ENCODE measurements at regions not wholly inside any gene's neighbourhood (a gene's known extent, or its start where the extent isn't known, plus 50 kb on each side); places are given as distances from the start of the nearest gene placed in this dataset.
"Not testable (repeated sequence)": the region's sequence is repeated elsewhere in the genome, so short reads cannot be mapped to it uniquely, and the experiment has no call there.

DNA sequence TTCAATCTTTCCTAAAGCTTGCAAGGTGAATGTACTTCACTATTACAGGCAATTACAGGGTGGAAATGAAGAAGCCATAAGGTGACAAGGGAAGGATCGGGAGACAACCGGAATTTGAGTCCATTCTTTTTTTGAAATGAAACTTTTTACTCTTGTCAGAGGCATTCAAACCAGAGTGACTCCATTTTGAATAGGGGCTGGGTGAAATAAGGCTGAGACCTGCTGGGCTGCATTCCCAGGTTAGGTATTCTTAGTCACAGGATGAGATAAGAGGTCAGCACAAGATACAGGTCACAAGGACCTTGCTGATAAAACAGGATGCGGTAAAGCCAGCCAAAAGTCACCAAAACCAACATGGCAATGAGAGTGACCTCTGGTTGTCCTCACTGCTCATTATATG lies 363.3 kb downstream of the TYW1 start:
- TF ChIP-seq, protein P1, sequence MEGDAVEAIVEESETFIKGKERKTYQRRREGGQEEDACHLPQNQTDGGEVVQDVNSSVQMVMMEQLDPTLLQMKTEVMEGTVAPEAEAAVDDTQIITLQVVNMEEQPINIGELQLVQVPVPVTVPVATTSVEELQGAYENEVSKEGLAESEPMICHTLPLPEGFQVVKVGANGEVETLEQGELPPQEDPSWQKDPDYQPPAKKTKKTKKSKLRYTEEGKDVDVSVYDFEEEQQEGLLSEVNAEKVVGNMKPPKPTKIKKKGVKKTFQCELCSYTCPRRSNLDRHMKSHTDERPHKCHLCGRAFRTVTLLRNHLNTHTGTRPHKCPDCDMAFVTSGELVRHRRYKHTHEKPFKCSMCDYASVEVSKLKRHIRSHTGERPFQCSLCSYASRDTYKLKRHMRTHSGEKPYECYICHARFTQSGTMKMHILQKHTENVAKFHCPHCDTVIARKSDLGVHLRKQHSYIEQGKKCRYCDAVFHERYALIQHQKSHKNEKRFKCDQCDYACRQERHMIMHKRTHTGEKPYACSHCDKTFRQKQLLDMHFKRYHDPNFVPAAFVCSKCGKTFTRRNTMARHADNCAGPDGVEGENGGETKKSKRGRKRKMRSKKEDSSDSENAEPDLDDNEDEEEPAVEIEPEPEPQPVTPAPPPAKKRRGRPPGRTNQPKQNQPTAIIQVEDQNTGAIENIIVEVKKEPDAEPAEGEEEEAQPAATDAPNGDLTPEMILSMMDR (IDR thresholded peaks at IDR 0.05; ENCODE audit: insufficient read depth, low read length, poor library complexity, severe bottlenecking): no peak
- Histone ChIP-seq H3K27me3 (ENCODE audit: control insufficient read depth, insufficient read depth, low read length) (peaks cover 5% of the 10 kb centered on the region), H3K36me3 (ENCODE audit: control insufficient read depth, insufficient read depth, low read length) (no peaks in the 10 kb centered on the region), H3K4me3 (ENCODE audit: low read depth, low read length) (no peak overlapping the region)
- no peak for DNase-seq (ENCODE audit: low read depth)

DNA sequence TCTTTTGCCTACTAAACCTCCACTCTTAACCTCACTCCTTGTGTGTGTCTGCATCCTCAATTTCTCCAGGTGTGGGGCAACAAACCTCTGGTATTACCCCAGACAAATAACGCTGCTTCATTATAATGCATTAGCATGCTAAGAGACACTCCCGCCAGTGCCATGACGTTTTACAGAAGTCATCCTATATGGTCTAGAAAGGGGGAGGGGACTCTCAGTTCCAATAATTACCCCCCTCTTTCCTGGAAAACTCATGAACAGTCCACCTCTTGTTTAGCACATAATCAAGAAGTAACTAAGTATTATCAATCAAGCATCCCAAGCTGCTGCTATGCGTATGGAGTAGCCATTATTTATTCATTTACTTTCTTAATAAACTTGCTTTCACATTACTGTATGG lies 364.5 kb downstream of the TYW1 start:
- peaks cover 5% of the 10 kb centered on the region for H3K27me3 ChIP-seq (ENCODE audit: control insufficient read depth, insufficient read depth, low read length)
- no peak overlapping the region for H3K4me3 ChIP-seq (ENCODE audit: low read depth, low read length)
- TF ChIP-seq, protein P1 (IDR thresholded peaks at IDR 0.05; ENCODE audit: insufficient read depth, low read length, poor library complexity, severe bottlenecking): no peak
- H3K36me3 ChIP-seq (ENCODE audit: control insufficient read depth, insufficient read depth, low read length): no peaks in the 10 kb centered on the region
- DNase-seq (ENCODE audit: low read depth): no peak

DNA sequence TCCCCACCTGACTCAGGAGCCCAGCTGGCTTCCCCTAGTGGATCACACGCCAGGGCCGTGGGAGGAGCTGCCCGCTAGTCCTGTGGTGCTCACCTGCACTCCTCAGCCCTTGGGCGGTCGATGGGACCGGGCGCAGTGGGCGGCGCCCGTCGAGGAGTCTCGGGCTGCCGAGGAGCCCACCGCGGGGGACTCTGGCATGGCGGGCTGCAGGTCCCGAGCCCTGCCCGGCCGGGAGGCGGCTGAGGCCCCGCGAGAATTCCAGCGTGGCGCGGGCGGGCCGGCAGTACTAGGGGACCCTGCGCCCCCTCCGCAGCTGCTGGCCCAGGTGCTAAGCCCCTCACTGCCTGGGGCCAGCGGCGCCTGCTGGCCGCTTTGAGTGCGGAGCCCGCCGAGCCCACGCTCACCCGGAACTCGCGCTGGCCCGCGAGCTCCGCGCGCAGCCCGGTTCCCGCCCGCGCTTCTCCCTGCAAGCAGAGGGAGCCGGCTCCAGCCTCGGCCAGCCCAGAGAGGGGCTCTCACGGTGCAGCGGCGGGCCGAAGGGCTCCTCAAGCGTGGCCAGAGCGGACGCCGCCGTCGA lies 367.9 kb downstream of the TYW1 start:
- TF ChIP-seq, protein P1 (IDR thresholded peaks at IDR 0.05; ENCODE audit: insufficient read depth, low read length, poor library complexity, severe bottlenecking): no peak
- Histone ChIP-seq H3K4me3 (ENCODE audit: low read depth, low read length) (no peak overlapping the region), H3K36me3 (ENCODE audit: control insufficient read depth, insufficient read depth, low read length) (no peaks in the 10 kb centered on the region), H3K27me3 (ENCODE audit: control insufficient read depth, insufficient read depth, low read length) (peaks cover 5% of the 10 kb centered on the region)
- DNase-seq (ENCODE audit: low read depth): no peak

DNA sequence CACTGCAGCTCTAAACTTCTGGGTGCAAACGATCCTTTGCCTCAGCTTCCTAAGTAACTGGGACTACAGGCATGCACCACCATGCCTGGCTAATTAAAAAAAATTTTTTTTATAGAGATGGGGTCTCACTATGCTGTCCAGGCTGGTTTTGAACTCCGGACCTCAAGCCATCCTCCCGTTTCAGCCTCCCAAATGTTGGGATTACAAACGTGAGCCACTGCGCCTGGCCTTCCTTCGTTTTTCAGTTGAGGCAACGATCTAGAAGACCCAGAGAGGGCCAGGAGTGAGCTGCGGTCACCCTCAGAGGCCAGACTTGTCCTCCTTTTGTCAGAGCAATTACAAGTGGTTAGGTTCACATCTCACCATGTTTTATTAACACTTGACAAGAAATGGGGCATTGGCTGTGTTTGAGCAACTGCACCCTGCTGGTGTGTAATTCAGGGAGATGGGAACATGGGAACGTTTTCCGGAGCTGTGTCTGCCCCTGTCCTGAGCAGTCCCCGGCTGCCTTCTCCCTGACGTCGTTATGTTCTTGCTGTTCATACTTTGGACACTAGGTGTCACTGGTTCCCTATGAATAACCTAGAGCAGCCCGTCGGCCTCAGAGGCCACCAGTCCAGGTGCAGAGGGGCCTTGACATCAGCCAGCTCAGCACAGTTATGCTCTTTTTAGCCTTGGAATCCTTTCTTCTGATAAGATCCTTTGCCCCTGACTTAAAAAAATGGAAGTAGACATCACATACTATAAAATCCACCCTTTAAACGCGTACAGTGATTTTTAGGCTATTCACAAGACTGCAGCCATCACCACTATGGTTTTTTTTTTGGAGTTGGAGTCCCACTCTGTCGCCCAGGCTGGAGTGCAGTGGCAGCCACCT lies 375.0 kb downstream of the TYW1 start:
- peak; percentile 18 for DNase-seq (ENCODE audit: low read depth)
- H3K4me3 ChIP-seq (ENCODE audit: low read depth, low read length): no peak overlapping the region
- no peaks in the 10 kb centered on the region for H3K36me3 ChIP-seq (ENCODE audit: control insufficient read depth, insufficient read depth, low read length)
- no peaks in the 10 kb centered on the region for H3K27me3 ChIP-seq (ENCODE audit: control insufficient read depth, insufficient read depth, low read length)
- TF ChIP-seq, protein P1 (IDR thresholded peaks at IDR 0.05; ENCODE audit: insufficient read depth, low read length, poor library complexity, severe bottlenecking): peak; percentile 70

DNA sequence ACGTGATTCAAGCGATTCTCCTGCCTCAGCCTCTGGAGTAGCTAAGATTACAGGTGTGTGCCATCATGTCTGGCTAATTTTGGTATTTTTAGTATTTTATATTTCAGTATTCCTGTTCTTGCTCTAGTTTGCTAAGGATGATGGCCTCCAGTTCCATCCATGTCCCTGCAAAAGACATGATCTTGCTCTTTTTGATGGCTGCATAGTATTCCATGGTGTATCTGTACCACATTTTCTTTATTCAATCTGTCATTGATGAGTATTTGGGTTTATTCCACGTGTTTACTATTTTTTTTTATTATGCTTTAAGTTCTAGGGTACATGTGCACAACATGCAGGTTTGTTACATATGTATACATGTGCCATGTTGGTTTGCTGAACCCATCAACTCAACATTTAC lies 376.8 kb downstream of the TYW1 start:
- not testable (repeated sequence) for H3K4me3 ChIP-seq (ENCODE audit: low read depth, low read length); DNase-seq (ENCODE audit: low read depth); H3K27me3 ChIP-seq (ENCODE audit: control insufficient read depth, insufficient read depth, low read length); H3K36me3 ChIP-seq (ENCODE audit: control insufficient read depth, insufficient read depth, low read length)

DNA sequence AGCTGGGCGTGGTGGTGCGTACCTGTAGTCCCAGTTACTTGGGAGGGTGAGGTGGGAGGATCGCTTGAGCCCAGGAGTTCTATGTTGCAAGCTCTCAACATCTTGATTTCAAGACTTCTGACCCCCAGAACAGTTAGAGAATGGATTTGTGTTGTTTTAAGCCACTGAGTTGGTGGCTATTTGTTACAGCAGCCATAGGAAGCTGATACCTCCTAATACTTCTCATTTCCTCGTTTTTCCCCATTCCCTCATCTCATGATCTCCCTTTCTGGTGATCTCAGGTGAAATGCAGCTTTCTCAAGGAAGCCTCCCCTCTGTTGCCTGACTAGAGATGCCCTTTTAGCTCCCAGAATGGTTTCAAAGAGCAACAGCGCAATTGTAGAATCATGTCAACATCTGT lies 378.8 kb downstream of the TYW1 start:
- H3K36me3 ChIP-seq (ENCODE audit: control insufficient read depth, insufficient read depth, low read length): no peaks in the 10 kb centered on the region
- H3K4me3 ChIP-seq (ENCODE audit: low read depth, low read length): no peak overlapping the region
- H3K27me3 ChIP-seq (ENCODE audit: control insufficient read depth, insufficient read depth, low read length): no peaks in the 10 kb centered on the region
- TF ChIP-seq, protein P1 (IDR thresholded peaks at IDR 0.05; ENCODE audit: insufficient read depth, low read length, poor library complexity, severe bottlenecking): no peak
- DNase-seq (ENCODE audit: low read depth): no peak
